SK-N-SH treated with all-trans-retinoic acid at 6 μM for 48 hours (cell line): ENCODE measurements at regions not wholly inside any gene's neighbourhood (a gene's known extent, or its start where the extent isn't known, plus 50 kb on each side); places are given as distances from the start of the nearest gene placed in this dataset.

ENCODE experiments used
- CREB5 ChIP-seq: fragments of 250-450 bp; sonication (Bioruptor Pico); IDR thresholded peaks from 2 replicates; pipeline ENCODE4 v1.5.1; 2020; ENCODE audit warnings: low read depth, mild to moderate bottlenecking, moderate library complexity
- CSRNP3 ChIP-seq: fragments of 250-450 bp; sonication (Bioruptor Pico); IDR thresholded peaks from 2 replicates; pipeline ENCODE4 v1.5.1; 2021; ENCODE audit warnings: mild to moderate bottlenecking, moderate library complexity
- PATZ1 ChIP-seq: fragments of 250-450 bp; sonication (Bioruptor Pico); IDR thresholded peaks from 2 replicates; pipeline ENCODE4 v1.8.0; 2020; ENCODE audit warnings: mild to moderate bottlenecking, moderate library complexity, borderline replicate concordance
- POU6F1 ChIP-seq: fragments of 250-450 bp; sonication (Bioruptor Pico); IDR thresholded peaks from 2 replicates; pipeline ENCODE4 v1.8.0; 2021; ENCODE audit warnings: low read depth, mild to moderate bottlenecking, moderate library complexity, borderline replicate concordance
- PPARA ChIP-seq: fragments of 250-450 bp; sonication (Bioruptor Pico); IDR thresholded peaks from 2 replicates; pipeline ENCODE4 v1.5.0; 2020; ENCODE audit warnings: mild to moderate bottlenecking, borderline replicate concordance
- RARB ChIP-seq: fragments of 250-450 bp; sonication (Bioruptor Pico); IDR thresholded peaks from 2 replicates; pipeline ENCODE4 v1.8.0; 2021; ENCODE audit warnings: mild to moderate bottlenecking, moderate library complexity
- TCF4 ChIP-seq: fragments of 250-450 bp; sonication (Bioruptor Pico); IDR thresholded peaks from 2 replicates; pipeline ENCODE4 v1.8.0; 2021; ENCODE audit warnings: mild to moderate bottlenecking, moderate library complexity, borderline replicate concordance
- ZC3H10 ChIP-seq: fragments of 250-450 bp; sonication (Bioruptor Pico); IDR thresholded peaks from 2 replicates; pipeline ENCODE4 v1.5.1; 2021; ENCODE audit warnings: mild to moderate bottlenecking, moderate library complexity
- ZFP3 ChIP-seq: fragments of 250-450 bp; sonication (Bioruptor Pico); IDR thresholded peaks from 2 replicates; pipeline ENCODE4 v1.5.0; 2020; ENCODE audit warnings: mild to moderate bottlenecking, moderate library complexity
- ZFP30 ChIP-seq: fragments of 450-650 bp; formaldehyde crosslinking; IDR thresholded peaks from 2 replicates; pipeline ENCODE4 v1.5.0; 2022; ENCODE audit warnings: mild to moderate bottlenecking, moderate library complexity
- ZNF8 ChIP-seq: fragments of 450-650 bp; formaldehyde crosslinking; IDR thresholded peaks from 2 replicates; pipeline ENCODE4 v1.5.0; 2020; ENCODE audit warnings: mild to moderate bottlenecking, moderate library complexity

GRCh38 chr10:20405761-20406160 is 491.4 kb downstream of the NEBL start:
- TF ChIP-seq POU6F1 (CRISPR knock-in tag) (no peak), PATZ1 (no peak), CSRNP3 (CRISPR knock-in tag) (no peak), ZC3H10 (no peak), ZFP3 (CRISPR knock-in tag) (no peak), ZNF8 (CRISPR knock-in tag) (no peak), RARB (no peak), PPARA (no peak), ZFP30 (CRISPR knock-in tag) (no peak), CREB5 (no peak), TCF4 (CRISPR knock-in tag) (no peak)
